ENCODE measurements at regions not wholly inside any gene's neighbourhood (a gene's known extent, or its start where the extent isn't known, plus 50 kb on each side); places are given as distances from the start of the nearest gene placed in this dataset.

GRCh38 chr11:127362754-127363308, 362.3 kb upstream of the KIRREL3 start:
- no peak for DNase-seq

GRCh38 chr11:127358160-127358559, 357.6 kb upstream of the KIRREL3 start:
- no peak for DNase-seq

GRCh38 chr11:127350476-127350875, 349.9 kb upstream of the KIRREL3 start:
- DNase-seq: no peak

GRCh38 chr11:127345819-127346459, 345.4 kb upstream of the KIRREL3 start:
- peak; percentile 73 for DNase-seq

- no peak for DNase-seq
Measured at GRCh38 chr11:127340438-127340837, 339.9 kb upstream of the KIRREL3 start.

GRCh38 chr11:127339376-127339775, 338.8 kb upstream of the KIRREL3 start:
- no peak for DNase-seq

- no peak for DNase-seq
Measured at GRCh38 chr11:127338380-127339259, 338.1 kb upstream of the KIRREL3 start.

- no peak for DNase-seq
Measured at GRCh38 chr11:127334466-127334865, 333.9 kb upstream of the KIRREL3 start.

GRCh38 chr11:127332896-127333295, 332.3 kb upstream of the KIRREL3 start:
- DNase-seq: no peak

- no peak for DNase-seq
Measured at GRCh38 chr11:127330044-127330443, 329.5 kb upstream of the KIRREL3 start.

- DNase-seq: no peak
Measured at GRCh38 chr11:127308291-127308690, 307.7 kb upstream of the KIRREL3 start.

- DNase-seq: no peak
Measured at GRCh38 chr11:127307700-127308099, 307.1 kb upstream of the KIRREL3 start.

GRCh38 chr11:127304634-127305033, 304.1 kb upstream of the KIRREL3 start:
- no peak for DNase-seq

- DNase-seq: no peak
Measured at GRCh38 chr11:127288926-127289325, 288.4 kb upstream of the KIRREL3 start.

- DNase-seq: no peak
Measured at GRCh38 chr11:127281534-127281933, 281.0 kb upstream of the KIRREL3 start.

GRCh38 chr11:127275774-127276173, 275.2 kb upstream of the KIRREL3 start:
- DNase-seq: no peak

- no peak for DNase-seq
Measured at GRCh38 chr11:127274328-127274676, 273.7 kb upstream of the KIRREL3 start.

GRCh38 chr11:127273593-127274327, 273.2 kb upstream of the KIRREL3 start:
- no peak for DNase-seq

GRCh38 chr11:127270851-127271250, 270.3 kb upstream of the KIRREL3 start:
- DNase-seq: no peak

GRCh38 chr11:127269911-127270310, 269.3 kb upstream of the KIRREL3 start:
- no peak for DNase-seq

- DNase-seq: no peak
Measured at GRCh38 chr11:127268932-127269331, 268.4 kb upstream of the KIRREL3 start.

- no peak for DNase-seq
Measured at GRCh38 chr11:127268521-127268920, 268.0 kb upstream of the KIRREL3 start.

- no peak for DNase-seq
Measured at GRCh38 chr11:127259102-127259501, 258.5 kb upstream of the KIRREL3 start.
